Thyroid gland (tissue), 4 donors: ENCODE measurements at regions not wholly inside any gene's neighbourhood (a gene's known extent, or its start where the extent isn't known, plus 50 kb on each side); places are given as distances from the start of the nearest gene placed in this dataset.

ENCODE experiments used
- DNase-seq, 2 donors: peaks; one replicate each; pipeline ENCODE4 v3.0.0-alpha.2; 2019
- H3K27ac ChIP-seq, 3 donors: fragments of 200-600 bp; sonication (generic); 1 replicate in 2 of 3; 2 replicates in 1 of 3; pipeline ENCODE4 v1.5.1; 2016 to 2019; ENCODE audit warnings: mild to moderate bottlenecking in 1 of 3, moderate library complexity in 1 of 3
- H3K27me3 ChIP-seq: fragments of 200-600 bp; sonication (generic); one replicate; pipeline ENCODE4 v1.5.1; 2019
- H3K36me3 ChIP-seq, 2 donors: fragments of 200-600 bp; sonication (generic); one replicate each; pipeline ENCODE4 v1.5.1; 2016 to 2019
- H3K4me1 ChIP-seq, 2 donors: fragments of 200-600 bp; sonication (generic); one replicate each; pipeline ENCODE4 v1.5.1; 2017 to 2019
- H3K4me3 ChIP-seq, 3 donors: fragments of 200-600 bp; sonication (generic); replicated peaks in 1 of 3; 1 replicate in 2 of 3; 2 replicates in 1 of 3; pipeline ENCODE4 v1.5.1; 2016; ENCODE audit warnings: mild to moderate bottlenecking in 1 of 3
- H3K9me3 ChIP-seq: fragments of 200-600 bp; sonication (generic); one replicate; pipeline ENCODE4 v1.5.1; 2017
- CTCF ChIP-seq, 6 experiments: fragments of 200-600 bp in 3 of 6; fragments of 450-650 bp in 3 of 6; sonication (generic) in 3 of 6; IDR thresholded peaks; one replicate each; pipeline ENCODE4 v1.5.1; 2016 to 2019; ENCODE audit warnings: antibody characterized with exemption in 6 of 6, mild to moderate bottlenecking in 2 of 6, inconsistent platforms in 1 of 6, moderate library complexity in 1 of 6
- POLR2A ChIP-seq, 2 donors: fragments of 450-650 bp; IDR thresholded peaks; one replicate each; pipeline ENCODE4 v1.6.1; 2017; ENCODE audit warnings: antibody characterized with exemption in 2 of 2, mild to moderate bottlenecking in 2 of 2, moderate library complexity in 1 of 2
- WGBS, 2 donors: methylation state at CpG; one replicate each; pipeline ENCODE4 v1.1.5; 2017; 5-methylcytosine and 5-hydroxymethylcytosine counted together
- intact Hi-C: fragments of 100-400 bp; cut with DNase I; formaldehyde crosslinking; loops from one replicate; pipeline ENCODE4 v1.15.1; 2023

- WGBS, 2 donors, result 78% methylated on average over 1 of the region's 1 CpG
- Histone ChIP-seq H3K36me3 (no peaks in the 10 kb centered on the region), H3K27me3 (no peaks in the 10 kb centered on the region), H3K4me1 (no peaks in the 10 kb centered on the region), H3K27ac (no peak overlapping the region), H3K9me3 (no peaks in the 10 kb centered on the region), H3K4me3 (no peak overlapping the region)
- no peak for TF ChIP-seq POLR2A (IDR thresholded peaks at IDR 0.05)
- TF ChIP-seq CTCF (IDR thresholded peaks at IDR 0.05), result no peak
- no peak for DNase-seq
- intact Hi-C loops, result no loop called here
Measured at GRCh38 chr5:74407701-74408100, 232.8 kb downstream of the ENC1 start.

DNA sequence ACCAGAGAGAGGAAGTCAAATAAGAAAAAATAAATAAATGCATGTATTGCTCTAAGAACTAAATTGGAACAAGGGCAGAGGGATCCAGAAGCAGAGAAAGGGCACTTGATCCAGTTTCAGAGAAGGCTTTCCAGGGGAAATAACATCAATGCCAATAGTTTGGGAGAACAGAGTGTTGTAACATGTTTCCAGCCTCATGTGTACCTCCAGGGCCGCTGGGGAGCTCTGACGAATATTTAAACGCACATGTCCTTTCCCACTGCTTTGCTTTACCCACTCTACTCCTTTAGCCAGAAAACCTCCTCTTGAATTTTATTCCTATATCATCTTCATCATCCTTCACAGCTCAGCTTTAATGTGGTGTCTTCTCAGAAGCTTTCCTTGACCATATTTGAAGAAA, 233.7 kb downstream of the ENC1 start:
- TF ChIP-seq CTCF (IDR thresholded peaks at IDR 0.05), result no peak
- TF ChIP-seq POLR2A (IDR thresholded peaks at IDR 0.05), result no peak
- H3K27me3 ChIP-seq, result no peaks in the 10 kb centered on the region
- H3K4me1 ChIP-seq, result no peaks in the 10 kb centered on the region
- 75 to 91% methylated on average over 3 of the region's 3 CpGs for WGBS, 2 donors
- intact Hi-C loops, result no loop called here
- no peak overlapping the region for H3K4me3 ChIP-seq
- H3K9me3 ChIP-seq, result no peaks in the 10 kb centered on the region
- no peak overlapping the region for H3K27ac ChIP-seq
- no peaks in the 10 kb centered on the region for H3K36me3 ChIP-seq
- DNase-seq, result no peak

DNA sequence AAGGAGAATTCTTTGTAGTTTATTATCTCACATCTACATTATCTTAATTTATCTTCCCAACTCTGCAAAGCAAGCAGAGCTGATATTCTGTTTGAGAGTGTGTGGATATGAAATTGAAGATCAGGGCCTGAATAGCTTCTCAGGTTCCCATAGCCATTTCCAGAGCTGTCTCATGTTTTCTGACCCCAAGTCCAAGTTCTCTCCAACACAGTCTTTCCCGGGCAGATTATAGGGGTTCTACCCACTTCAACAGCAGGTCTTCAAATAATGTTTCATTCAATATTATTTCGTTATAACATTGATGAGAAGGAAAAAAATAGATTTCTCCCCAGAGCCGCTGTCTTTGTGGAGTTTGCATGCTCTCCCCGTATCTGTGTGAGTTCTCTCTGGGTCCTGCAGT, 234.9 kb downstream of the ENC1 start:
- H3K4me3 ChIP-seq, result no peak overlapping the region
- TF ChIP-seq POLR2A (IDR thresholded peaks at IDR 0.05) (no peak), CTCF (IDR thresholded peaks at IDR 0.05) (no peak)
- no peaks in the 10 kb centered on the region for H3K36me3 ChIP-seq
- no peaks in the 10 kb centered on the region for H3K27me3 ChIP-seq
- no peaks in the 10 kb centered on the region for H3K9me3 ChIP-seq
- DNase-seq, result no peak
- intact Hi-C loops, result no loop called here
- no peak overlapping the region for H3K27ac ChIP-seq
- H3K4me1 ChIP-seq, result no peaks in the 10 kb centered on the region
- WGBS, 2 donors, result 86 to 94% methylated on average over 4 of the region's 4 CpGs

- WGBS, 2 donors, result 91 to 93% methylated on average over 4 of the region's 4 CpGs
- no peaks in the 10 kb centered on the region for H3K9me3 ChIP-seq
- H3K36me3 ChIP-seq, result no peaks in the 10 kb centered on the region
- H3K4me3 ChIP-seq, result no peak overlapping the region
- no peak for DNase-seq
- no peaks in the 10 kb centered on the region for H3K4me1 ChIP-seq
- H3K27me3 ChIP-seq, result no peaks in the 10 kb centered on the region
- intact Hi-C loops, result no loop called here
- H3K27ac ChIP-seq, result no peak overlapping the region
- TF ChIP-seq POLR2A (IDR thresholded peaks at IDR 0.05) (no peak), CTCF (IDR thresholded peaks at IDR 0.05) (no peak)
Measured at GRCh38 chr5:74404574-74405508, 235.7 kb downstream of the ENC1 start.

GRCh38 chr5:74403771-74404170, 236.8 kb downstream of the ENC1 start:
- no peak overlapping the region for H3K27ac ChIP-seq
- TF ChIP-seq POLR2A (IDR thresholded peaks at IDR 0.05), result no peak
- TF ChIP-seq CTCF (IDR thresholded peaks at IDR 0.05), result no peak
- H3K27me3 ChIP-seq, result no peaks in the 10 kb centered on the region
- H3K36me3 ChIP-seq, result no peaks in the 10 kb centered on the region
- H3K9me3 ChIP-seq, result no peaks in the 10 kb centered on the region
- no peak for DNase-seq
- no peaks in the 10 kb centered on the region for H3K4me1 ChIP-seq
- no peak overlapping the region for H3K4me3 ChIP-seq
- WGBS, 2 donors, result 89 to 94% methylated on average over 2 of the region's 2 CpGs
- intact Hi-C loops, result no loop called here
